OCI-LY3 (cell line): ENCODE measurements at regions not wholly inside any gene's neighbourhood (a gene's known extent, or its start where the extent isn't known, plus 50 kb on each side); places are given as distances from the start of the nearest gene placed in this dataset.

ENCODE experiments used
- H2AFZ ChIP-seq: fragments of 200-600, 300-600 bp; shearing (Covaris generic); 2 replicates; pipeline ENCODE4 v1.6.0; 2014; ENCODE audit warnings: antibody characterized with exemption, low read depth, low read length
- H3K27ac ChIP-seq: fragments of 200-600, 300-600 bp; sonication (generic); 2 replicates; pipeline ENCODE4 v1.5.1; 2014; ENCODE audit warnings: mild to moderate bottlenecking, low read length, moderate library complexity, mixed read lengths
- H3K27me3 ChIP-seq: fragments of 200-600, 300-600 bp; sonication (generic); 2 replicates; pipeline ENCODE4 v1.6.1; 2014; ENCODE audit warnings: low read depth, low read length, mixed read lengths
- H3K36me3 ChIP-seq: fragments of 200-600, 300-600 bp; sonication (generic); replicated peaks from 2 replicates; pipeline ENCODE3; 2014; ENCODE audit warnings: low read depth, low read length, mixed read lengths
- H3K4me1 ChIP-seq: fragments of 300-600, 200-600 bp; sonication (generic); 2 replicates; pipeline ENCODE4 v1.6.1; 2014; ENCODE audit warnings: low read length, mixed read lengths
- H3K4me2 ChIP-seq: fragments of 200-600, 300-600 bp; sonication (generic); 2 replicates; pipeline ENCODE4 v1.6.1; 2014; ENCODE audit warnings: low read length, mixed read lengths
- H3K4me3 ChIP-seq: fragments of 300-600, 200-600 bp; sonication (generic); 2 replicates; pipeline ENCODE4 v1.5.1; 2014; ENCODE audit warnings: antibody characterized with exemption, mild to moderate bottlenecking, low read length, moderate library complexity
- H3K79me2 ChIP-seq: fragments of 300-600, 200-600 bp; shearing (Covaris generic); 2 replicates; pipeline ENCODE4 v1.6.1; 2014; ENCODE audit warnings: mild to moderate bottlenecking, low read length, mixed read lengths
- H3K9ac ChIP-seq: fragments of 300-600, 200-600 bp; shearing (Covaris generic); 2 replicates; pipeline ENCODE4 v1.6.0; 2014; ENCODE audit warnings: mild to moderate bottlenecking, low read length, moderate library complexity
- H3K9me3 ChIP-seq: fragments of 200-600, 300-600 bp; shearing (Covaris generic); 2 replicates; pipeline ENCODE4 v1.6.1; 2014; ENCODE audit warnings: low read length, mixed read lengths; ENCODE audit not compliant: insufficient read depth
- H4K20me1 ChIP-seq: fragments of 200-600, 300-600 bp; sonication (generic); 2 replicates; pipeline ENCODE4 v1.6.1; 2016; ENCODE audit warnings: low read length, mixed read lengths; ENCODE audit not compliant: insufficient read depth
- CTCF ChIP-seq: fragments of 200-600, 300-600 bp; sonication (generic); IDR thresholded peaks from 2 replicates; pipeline ENCODE4 v1.5.1; 2014; ENCODE audit warnings: antibody characterized with exemption, low read length, low read depth
- EZH2phosphoT487 ChIP-seq: fragments of 200-600 bp; shearing (Covaris generic); IDR thresholded peaks from 2 replicates; pipeline ENCODE4 v1.6.1; 2018; ENCODE audit warnings: antibody characterized with exemption, mixed run types, low read depth

- Histone ChIP-seq H3K27ac (no peak overlapping the region), H3K9me3 (no peaks in the 10 kb centered on the region), H3K4me1 (no peaks in the 10 kb centered on the region), H3K79me2 (no peaks in the 10 kb centered on the region), H3K4me2 (no peak overlapping the region), H4K20me1 (no peaks in the 10 kb centered on the region), H3K4me3 (no peak overlapping the region), H3K27me3 (no peaks in the 10 kb centered on the region), H3K9ac (no peak overlapping the region), H3K36me3 (no peaks in the 10 kb centered on the region), H2AFZ (no peak overlapping the region)
- TF ChIP-seq CTCF (no peak), EZH2phosphoT487 (no peak)
Measured at GRCh38 chr13:57862879-57863278, 231.3 kb downstream of the PCDH17 start.

DNA sequence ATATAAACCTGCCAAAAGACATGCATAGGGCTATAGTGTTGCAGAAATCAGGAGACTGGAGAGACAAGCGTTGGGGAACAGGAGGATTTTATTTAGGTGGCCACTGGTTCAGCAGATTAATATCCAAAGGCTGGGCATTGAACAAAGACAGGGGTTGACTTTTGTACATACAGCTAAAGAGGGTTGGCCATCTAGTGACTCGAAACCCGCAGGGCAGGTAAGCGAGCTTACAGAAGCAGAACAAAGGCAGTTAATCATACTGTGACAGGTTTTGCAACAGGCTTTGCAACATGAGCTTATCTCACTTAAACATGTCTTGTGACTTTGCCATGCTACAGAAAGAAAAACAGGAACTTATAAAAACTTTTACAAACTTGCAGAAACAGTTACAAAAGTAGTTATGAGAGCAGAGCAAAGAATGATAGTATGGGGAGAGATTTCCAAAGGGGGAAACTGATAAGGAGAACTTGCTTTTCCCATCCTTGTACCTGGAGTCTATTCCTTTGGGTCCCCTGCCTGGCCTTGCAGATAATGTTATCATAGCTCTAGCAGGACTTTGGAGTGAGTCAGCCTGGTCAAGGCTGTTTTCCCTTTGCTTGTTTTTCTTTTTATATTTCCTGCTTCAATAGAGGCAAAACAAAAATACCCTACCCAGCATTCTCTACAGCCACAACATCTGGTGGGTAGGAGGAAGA, 234.2 kb downstream of the PCDH17 start:
- Histone ChIP-seq H2AFZ (no peak overlapping the region), H3K9me3 (no peaks in the 10 kb centered on the region), H3K36me3 (no peaks in the 10 kb centered on the region), H3K9ac (no peak overlapping the region), H3K79me2 (no peaks in the 10 kb centered on the region), H4K20me1 (no peaks in the 10 kb centered on the region), H3K27me3 (no peaks in the 10 kb centered on the region), H3K4me3 (no peak overlapping the region), H3K27ac (no peak overlapping the region), H3K4me2 (no peak overlapping the region), H3K4me1 (no peaks in the 10 kb centered on the region)
- TF ChIP-seq CTCF = no peak
- no peak for TF ChIP-seq EZH2phosphoT487

DNA sequence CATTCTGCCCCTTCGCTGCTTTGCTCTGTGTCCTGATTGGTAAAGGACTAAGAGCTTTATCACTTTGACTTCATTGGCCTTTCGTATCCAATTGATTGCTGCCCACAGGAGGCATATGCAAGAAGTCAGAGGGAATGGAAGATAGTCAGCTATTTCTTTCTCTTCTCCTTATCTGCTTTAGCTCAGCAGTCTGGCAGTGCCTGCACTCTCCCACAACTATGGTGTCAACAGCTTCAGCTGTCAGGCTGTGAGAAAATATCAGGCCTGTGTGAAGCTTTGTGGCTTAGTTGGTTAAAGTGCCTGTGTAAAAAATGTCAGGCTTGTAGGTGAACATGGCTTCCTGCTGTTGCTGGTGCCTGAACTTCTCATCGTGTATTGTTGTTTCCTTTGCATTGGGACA, 243.0 kb downstream of the PCDH17 start:
- no peak overlapping the region for H3K27ac ChIP-seq
- H3K36me3 ChIP-seq = no peaks in the 10 kb centered on the region
- H3K9ac ChIP-seq = no peak overlapping the region
- no peaks in the 10 kb centered on the region for H3K4me1 ChIP-seq
- H2AFZ ChIP-seq = no peak overlapping the region
- H3K4me2 ChIP-seq = no peak overlapping the region
- no peaks in the 10 kb centered on the region for H3K79me2 ChIP-seq
- H3K4me3 ChIP-seq = no peak overlapping the region
- TF ChIP-seq EZH2phosphoT487 = no peak
- TF ChIP-seq CTCF = no peak
- no peaks in the 10 kb centered on the region for H3K9me3 ChIP-seq
- no peaks in the 10 kb centered on the region for H4K20me1 ChIP-seq
- no peaks in the 10 kb centered on the region for H3K27me3 ChIP-seq

- H3K4me3 ChIP-seq = no peak overlapping the region
- no peaks in the 10 kb centered on the region for H3K36me3 ChIP-seq
- no peaks in the 10 kb centered on the region for H3K79me2 ChIP-seq
- H3K4me2 ChIP-seq = no peak overlapping the region
- no peak overlapping the region for H3K27ac ChIP-seq
- no peaks in the 10 kb centered on the region for H3K4me1 ChIP-seq
- no peaks in the 10 kb centered on the region for H3K9me3 ChIP-seq
- H3K9ac ChIP-seq = no peak overlapping the region
- H3K27me3 ChIP-seq = no peaks in the 10 kb centered on the region
- TF ChIP-seq CTCF (no peak), EZH2phosphoT487 (no peak)
- no peaks in the 10 kb centered on the region for H4K20me1 ChIP-seq
- H2AFZ ChIP-seq = no peak overlapping the region
Measured at GRCh38 chr13:57877601-57878000, 246.1 kb downstream of the PCDH17 start.
